GM21786 (cell line): ENCODE measurements at regions not wholly inside any gene's neighbourhood (a gene's known extent, or its start where the extent isn't known, plus 50 kb on each side); places are given as distances from the start of the nearest gene placed in this dataset.
"Not testable (repeated sequence)": the region's sequence is repeated elsewhere in the genome, so short reads cannot be mapped to it uniquely, and the experiment has no call there.

Experiments
- ATAC-seq: cut with Tn5 transposase; IDR thresholded peaks from one replicate; pipeline ENCODE4 v1.9.1; 2021; ENCODE audit not compliant: unreplicated experiment

- no peak for ATAC-seq
These were observed 1038.9 kb upstream of the ZEB2 start for GRCh38 chr2:145558617-145559350.

- ATAC-seq = no peak
These were observed 1035.4 kb upstream of the ZEB2 start for GRCh38 chr2:145555360-145555759.

- ATAC-seq = no peak
These were observed 1031.8 kb upstream of the ZEB2 start for GRCh38 chr2:145551686-145552085.

- no peak for ATAC-seq
These were observed 1028.6 kb upstream of the ZEB2 start for GRCh38 chr2:145548479-145548878.

- ATAC-seq = no peak
These were observed 1027.7 kb upstream of the ZEB2 start for GRCh38 chr2:145547620-145548019.

- ATAC-seq = no peak
These were observed 1026.2 kb upstream of the ZEB2 start for GRCh38 chr2:145546091-145546490.

- ATAC-seq = no peak
These were observed 1023.9 kb upstream of the ZEB2 start for GRCh38 chr2:145543856-145544255.

GRCh38 chr2:145543155-145543554 is 1023.2 kb upstream of the ZEB2 start:
- no peak for ATAC-seq

GRCh38 chr2:145541028-145541427 is 1021.1 kb upstream of the ZEB2 start:
- no peak for ATAC-seq

GRCh38 chr2:145538661-145539350 is 1018.9 kb upstream of the ZEB2 start:
- ATAC-seq = no peak

GRCh38 chr2:145530653-145531052 is 1010.7 kb upstream of the ZEB2 start:
- ATAC-seq = no peak

- no peak for ATAC-seq
These were observed 1004.9 kb upstream of the ZEB2 start for GRCh38 chr2:145524836-145525235.

GRCh38 chr2:145524303-145524702 is 1004.4 kb upstream of the ZEB2 start:
- no peak for ATAC-seq

GRCh38 chr2:145519254-145519653 is 999.3 kb upstream of the ZEB2 start:
- ATAC-seq = not testable (repeated sequence)

GRCh38 chr2:145511946-145512345 is 992.0 kb upstream of the ZEB2 start:
- no peak for ATAC-seq

- no peak for ATAC-seq
These were observed 983.6 kb upstream of the ZEB2 start for GRCh38 chr2:145503511-145503910.

- no peak for ATAC-seq
These were observed 982.0 kb upstream of the ZEB2 start for GRCh38 chr2:145501920-145502319.

GRCh38 chr2:145495590-145495989 is 975.7 kb upstream of the ZEB2 start:
- ATAC-seq = no peak

GRCh38 chr2:145494441-145494840 is 974.5 kb upstream of the ZEB2 start:
- ATAC-seq = no peak

GRCh38 chr2:145488571-145488970 is 968.7 kb upstream of the ZEB2 start:
- no peak for ATAC-seq

GRCh38 chr2:145484448-145485097 is 964.7 kb upstream of the ZEB2 start:
- ATAC-seq = no peak

- ATAC-seq = no peak
These were observed 963.9 kb upstream of the ZEB2 start for GRCh38 chr2:145483854-145484253.
